Activated gamma-delta T cell (primary cell): ENCODE measurements at regions not wholly inside any gene's neighbourhood (a gene's known extent, or its start where the extent isn't known, plus 50 kb on each side); places are given as distances from the start of the nearest gene placed in this dataset.
"Not testable (repeated sequence)": the region's sequence is repeated elsewhere in the genome, so short reads cannot be mapped to it uniquely, and the experiment has no call there.

Source experiments
- DNase-seq: peaks from one replicate; lab custom pipeline; 2025; lab: John Stamatoyannopoulos, UW

DNA sequence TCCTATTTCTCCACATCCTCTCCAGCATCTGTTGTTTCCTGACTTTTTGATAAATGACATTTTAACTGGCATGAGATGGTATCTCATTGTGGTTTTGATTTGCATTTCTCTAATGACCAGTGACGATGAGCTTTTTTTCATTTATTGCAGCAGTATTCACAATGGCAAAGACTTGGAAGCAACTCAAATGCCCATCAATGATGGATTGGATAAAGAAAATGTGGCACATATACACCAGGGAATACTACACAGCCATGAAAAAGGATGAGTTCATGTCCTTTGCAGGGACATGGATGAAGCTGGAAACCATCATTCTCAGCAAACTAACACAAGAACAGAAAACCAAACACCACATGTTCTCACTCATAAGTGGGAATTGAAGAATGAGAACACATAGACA is 329.0 kb upstream of the DAB2 start:
- DNase-seq, result not testable (repeated sequence)

DNA sequence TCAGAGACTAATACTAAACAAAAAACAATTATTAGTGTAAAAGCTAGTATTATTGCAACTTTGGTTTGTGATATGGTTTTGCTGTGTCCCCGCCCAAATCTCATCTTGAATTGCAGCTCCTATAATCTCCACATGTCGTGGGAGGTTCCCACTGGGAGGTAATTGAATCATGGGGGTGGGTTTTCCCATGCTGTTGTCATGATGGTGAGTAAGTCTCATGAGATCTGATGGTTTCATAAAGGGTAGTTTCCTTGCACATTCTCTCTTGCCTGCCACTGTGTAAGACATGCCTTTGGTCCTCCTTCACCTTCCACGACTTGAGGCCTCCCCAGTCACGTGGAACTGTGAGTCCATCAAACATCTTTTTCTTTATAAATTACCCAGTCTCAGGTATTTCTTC is 325.9 kb upstream of the DAB2 start:
- no peak for DNase-seq

DNA sequence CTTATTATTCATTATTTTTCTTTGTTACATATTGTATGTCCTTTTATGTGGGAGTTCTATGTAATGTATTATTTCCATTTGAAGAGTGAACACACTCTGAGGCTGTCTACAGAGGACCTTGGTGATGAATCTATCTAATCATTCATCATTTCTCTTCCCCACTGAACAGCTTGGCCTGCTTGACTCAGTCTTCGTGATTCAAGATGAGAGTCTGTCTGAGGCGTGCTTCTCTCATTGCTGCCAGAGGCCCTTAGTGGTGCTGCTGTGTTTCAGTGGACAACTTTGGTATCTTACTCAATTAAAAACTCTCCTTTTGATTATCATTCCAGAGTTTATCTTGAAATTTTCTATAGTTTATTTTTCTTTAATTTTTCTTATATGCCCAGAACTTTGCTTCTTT is 318.1 kb upstream of the DAB2 start:
- no peak for DNase-seq

DNA sequence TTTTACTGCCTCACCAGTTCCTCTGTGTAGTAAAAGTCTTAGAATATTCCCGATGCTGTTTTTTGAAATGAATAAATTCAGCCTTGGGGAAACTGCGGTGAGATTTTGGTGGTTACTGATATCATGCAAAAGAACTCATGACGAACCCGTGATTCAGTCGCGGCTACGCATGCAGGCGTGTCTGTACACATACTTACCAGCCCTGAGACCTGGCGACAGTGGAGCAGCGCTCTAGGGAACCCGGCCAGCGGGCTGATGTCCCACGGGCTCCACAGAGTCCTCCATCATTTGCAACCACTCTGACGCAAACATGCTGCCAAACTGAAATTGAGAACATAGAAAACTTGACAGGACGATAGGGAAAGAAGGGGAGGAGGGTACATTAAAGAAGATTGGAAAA is 315.6 kb upstream of the DAB2 start:
- no peak for DNase-seq

DNA sequence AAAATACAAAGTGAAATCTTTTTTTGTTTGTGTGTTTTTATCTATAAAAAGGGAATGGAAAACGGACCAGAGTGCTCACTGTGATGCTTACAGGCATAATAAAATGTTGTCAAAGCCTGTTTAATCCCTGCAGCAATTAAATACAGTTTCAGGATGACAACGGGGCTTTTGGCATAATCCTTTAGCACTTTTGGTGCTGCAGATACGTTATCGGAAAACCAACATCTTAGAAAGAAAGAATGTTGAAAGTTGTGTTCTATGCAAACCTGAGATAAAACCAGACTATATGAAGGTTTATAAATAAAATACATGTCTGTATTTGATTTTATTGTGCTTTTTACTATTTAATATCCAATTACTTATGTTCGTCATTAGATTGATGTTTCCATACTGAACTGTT is 307.4 kb upstream of the DAB2 start:
- DNase-seq, result no peak

DNA sequence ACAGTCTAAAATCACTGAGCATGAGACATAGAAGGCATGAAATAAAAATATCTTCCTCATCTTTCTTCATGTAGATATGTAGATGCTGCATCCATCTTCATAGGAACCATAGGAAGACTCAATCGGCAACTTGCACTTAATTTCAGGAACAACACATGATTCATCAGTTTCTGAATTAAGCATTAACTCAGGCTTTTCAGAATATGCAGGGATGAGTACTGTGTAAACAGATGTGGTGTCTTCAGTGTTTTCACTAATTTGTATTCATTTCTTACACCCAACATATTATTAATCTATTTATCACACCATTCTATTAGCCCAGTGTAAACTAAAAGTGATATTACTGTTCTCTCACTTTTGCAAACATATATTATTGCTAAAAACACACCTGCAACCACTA is 305.9 kb upstream of the DAB2 start:
- no peak for DNase-seq

DNA sequence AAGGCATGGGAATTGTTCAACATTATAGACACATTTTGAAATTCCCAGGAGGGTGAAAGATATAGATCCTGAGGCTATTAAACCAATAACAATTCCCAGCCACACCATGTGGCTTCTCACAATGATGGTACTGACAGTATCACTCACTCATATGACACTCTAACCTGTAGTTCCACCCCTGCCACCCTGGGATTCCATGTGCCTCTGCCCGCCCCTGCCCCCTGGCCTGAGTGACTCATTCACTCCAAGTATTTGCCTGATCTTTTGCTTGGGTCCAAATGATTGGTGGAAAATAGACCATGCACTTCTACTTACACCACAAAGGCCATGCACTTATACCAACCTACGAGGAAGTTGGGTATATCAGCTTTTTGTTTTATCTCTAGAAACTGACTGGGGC is 305.2 kb upstream of the DAB2 start:
- no peak for DNase-seq

DNA sequence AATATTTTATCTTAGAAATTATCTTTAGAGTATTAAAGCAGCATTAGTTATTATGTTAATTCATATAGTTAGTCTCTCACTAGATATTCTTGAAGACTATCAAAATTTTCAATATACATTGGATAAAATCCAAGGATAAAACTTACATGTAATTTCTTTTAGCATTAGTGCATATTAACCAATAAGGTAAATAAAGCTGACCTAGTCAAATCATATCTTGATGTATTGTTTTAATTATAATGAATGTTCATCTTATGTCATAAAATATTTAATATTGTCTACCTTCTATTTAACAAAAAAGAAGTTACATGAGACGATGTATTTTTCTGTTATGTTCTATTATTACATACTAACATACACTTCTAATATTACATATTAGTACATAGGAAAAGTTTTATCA is 301.7 kb upstream of the DAB2 start:
- DNase-seq, result no peak

DNA sequence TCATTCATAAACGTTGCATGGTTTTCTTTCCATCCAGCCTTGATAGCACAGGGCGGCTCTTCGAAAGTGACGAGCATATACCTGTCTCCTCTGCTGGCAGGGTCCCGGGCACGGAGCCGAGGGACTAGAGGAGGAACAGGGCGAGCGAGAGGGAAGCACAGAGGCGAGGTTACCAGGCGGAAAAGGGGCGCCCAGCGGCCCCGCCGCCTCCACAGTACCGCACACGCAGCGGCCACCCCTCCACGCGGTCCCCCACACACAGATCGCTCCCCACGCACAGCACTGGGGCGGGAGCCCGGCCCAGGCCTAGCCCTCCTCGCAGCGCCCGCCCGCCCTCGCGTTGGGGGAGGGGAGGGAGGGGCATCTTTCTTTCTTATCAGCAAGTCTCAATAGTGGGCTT is 296.6 kb upstream of the DAB2 start:
- no peak for DNase-seq

DNA sequence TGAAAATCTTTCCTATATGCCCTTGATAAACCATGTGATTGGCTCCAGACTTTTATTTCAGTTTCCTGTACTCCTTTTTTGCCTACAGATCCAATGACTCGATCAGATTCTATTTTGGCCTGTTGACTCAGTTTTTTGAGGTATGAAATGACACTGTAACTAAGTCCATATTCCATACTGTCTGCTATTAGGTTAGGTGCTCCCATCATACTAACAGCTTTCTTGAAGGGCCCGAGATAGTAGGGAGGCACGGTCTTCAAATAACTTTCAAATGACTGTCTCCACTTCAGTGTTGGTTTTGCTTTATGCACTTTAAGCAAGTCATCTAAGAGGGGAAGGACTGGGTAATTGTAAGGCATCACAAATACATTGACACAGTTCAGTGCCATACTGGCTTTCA is 295.4 kb upstream of the DAB2 start:
- no peak for DNase-seq

DNA sequence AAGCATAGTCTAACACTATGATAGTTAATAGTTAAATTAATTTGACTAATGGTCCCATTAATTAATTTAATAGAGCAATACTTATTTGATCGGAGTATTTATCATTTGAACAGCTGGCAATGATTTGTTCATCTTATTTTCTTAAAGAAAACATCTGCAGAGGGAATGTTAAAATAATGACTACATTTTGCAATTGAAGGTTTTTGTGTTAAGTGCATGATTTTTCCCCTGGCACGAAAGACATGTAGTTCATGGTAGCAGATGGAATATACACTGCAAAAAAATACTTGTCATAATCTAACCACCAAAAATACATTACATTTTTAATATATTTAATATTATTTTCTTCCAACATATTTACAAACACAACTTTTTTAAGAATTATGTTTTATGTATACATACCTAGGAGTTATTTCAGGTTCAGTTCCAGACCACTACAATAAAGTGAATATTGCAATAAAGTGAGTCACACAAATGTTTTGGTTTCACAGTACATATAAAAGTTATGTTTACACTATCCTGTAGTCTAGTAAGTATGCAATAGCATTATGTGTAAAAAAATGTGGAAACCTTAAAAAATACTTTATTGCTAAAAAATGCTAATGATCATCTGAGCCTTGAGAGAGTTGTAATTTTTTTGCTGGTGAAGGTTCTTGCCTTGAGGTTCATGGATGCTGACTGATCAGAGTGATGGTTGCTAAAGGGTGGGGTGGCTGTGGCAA is 292.6 kb upstream of the DAB2 start:
- DNase-seq, result no peak

DNA sequence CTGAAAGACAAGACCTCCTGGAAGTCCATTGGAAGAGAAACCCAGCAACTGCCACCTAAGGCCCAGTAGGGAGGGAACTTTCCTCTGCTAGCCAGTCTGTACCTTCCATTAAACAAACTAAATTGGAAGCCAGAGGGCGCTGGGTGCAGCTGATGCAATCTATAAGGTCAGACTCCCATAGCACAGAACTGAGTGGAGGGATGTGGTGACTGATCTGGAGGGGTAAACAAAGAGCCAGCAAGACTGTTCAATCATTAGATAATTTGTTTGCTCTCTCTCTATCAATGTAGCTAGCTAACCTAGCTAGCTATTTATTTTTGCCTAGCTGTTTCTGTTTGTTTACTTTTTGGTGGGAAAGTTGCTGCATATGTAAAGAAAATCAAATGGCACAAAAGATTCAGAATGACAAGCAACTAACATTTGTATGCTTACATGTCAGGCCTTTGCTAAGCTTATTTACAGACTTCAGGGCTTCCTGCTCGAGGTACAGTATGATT is 291.8 kb upstream of the DAB2 start:
- DNase-seq, result no peak

DNA sequence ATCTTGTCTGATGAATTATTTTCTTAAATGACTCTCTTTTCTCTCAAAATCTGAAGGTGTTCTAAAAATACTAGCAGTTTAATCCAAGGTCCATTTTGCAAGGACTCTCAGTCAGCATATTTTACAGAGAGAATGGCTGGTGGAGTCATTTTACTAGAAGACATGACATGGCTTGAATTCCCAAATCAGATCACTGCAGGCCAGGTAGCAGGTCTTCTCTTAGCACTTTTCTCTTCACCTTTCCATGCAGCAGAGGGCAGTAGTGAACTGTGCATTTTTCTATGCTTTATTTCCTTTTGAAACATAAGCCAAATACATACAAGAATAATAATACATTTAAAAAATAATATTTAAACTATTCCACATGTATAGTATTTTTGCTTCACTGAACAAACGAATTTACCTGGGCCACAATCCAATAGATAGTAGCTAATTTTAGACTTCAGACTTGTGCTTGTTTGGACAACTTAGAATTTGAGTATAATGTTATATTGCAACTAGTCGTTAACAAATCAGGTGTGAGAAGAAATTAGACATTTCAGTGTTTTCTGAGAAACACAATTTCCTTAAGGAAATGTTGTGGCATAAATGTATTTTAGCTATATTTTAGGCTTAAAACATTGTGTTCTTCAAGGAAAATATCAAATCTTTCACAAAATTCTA is 289.4 kb upstream of the DAB2 start:
- DNase-seq, result no peak

DNA sequence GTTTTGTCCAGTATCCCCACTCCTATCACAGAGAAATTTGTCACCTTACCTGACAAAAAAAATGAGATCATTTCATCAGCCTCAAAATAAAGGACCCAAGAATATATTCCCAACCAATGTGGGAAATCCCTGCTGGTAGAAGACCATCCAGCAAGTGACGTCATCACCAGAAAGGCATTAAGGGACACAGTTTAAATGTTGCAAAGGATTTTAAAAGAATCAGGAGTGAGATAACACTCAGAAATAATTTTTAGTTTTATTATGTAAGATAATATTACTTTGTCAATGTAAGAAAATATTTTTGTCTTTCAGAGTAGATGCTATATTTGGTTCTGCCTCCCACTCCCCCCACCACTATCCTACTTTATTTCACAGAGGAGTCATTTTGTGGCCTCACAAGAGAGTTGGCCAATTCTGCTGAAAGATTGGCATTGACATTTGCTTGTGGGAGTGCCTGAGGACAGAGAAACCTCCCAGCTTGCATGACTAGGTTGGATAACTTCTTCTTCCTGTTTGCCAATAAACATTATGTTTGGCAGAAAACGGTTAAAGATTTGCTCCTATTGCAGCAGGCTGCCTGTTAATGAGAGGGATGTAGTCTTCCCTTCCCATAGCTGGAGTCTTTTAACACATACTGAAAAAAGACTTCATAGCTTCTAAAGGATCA is 288.6 kb upstream of the DAB2 start:
- DNase-seq, result no peak

DNA sequence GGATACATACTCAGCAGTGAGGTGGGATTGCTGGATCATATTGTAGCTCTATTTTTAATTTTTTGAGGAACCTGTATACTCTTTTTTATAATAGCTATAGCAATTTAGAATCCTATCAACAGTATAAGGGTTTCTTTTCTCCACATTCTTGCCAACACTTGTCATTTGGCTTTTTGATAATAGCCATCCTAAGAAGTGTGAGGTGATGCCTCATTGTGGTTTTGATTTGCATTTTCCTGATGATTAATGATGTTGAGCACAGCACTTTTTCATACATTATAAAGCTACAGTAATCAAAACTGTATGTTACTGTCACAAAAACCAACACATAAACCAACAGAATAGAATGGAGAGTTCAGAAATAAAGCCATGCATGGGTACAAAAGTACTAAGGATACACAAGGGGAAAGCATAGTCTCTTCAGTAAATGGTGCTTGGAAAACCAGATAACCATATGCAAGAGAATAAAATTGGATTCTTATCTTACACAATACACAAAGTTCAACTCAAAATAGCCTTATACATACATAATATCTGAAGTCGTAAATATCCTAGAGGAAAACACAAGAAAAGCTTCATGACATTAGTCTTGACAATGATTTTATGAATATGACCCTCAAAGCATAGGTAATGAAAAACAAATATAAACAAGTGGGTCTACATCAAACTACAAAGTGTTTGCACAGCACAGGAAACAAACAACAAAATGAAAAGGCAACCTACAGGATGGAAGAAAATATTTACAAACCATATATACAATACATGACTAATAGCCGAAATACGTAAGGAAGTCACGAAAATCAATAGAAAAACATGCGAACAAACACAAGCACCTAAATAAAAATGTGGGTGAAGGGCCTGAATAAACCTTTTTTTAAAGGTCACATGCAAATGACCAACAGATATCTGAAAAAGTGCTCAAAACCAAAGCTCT is 287.8 kb upstream of the DAB2 start:
- no peak for DNase-seq

DNA sequence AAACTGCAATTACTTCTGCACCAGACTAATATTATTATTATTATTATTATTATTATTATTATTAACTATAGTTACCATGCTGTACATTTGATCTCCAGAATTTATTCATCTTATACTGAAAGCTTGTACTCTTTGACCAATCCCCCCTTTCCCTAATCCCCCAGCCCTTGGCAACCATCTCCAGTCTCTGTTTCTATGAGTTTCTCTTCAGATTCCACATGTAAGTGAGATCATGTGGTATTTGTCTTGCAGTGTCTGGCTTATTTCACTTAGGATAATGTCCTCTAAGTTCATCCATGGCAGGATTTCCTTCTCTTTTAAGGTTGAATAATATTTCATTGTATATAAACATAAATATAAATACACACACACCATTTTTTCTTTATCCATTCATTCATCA is 287.0 kb upstream of the DAB2 start:
- DNase-seq, result no peak

DNA sequence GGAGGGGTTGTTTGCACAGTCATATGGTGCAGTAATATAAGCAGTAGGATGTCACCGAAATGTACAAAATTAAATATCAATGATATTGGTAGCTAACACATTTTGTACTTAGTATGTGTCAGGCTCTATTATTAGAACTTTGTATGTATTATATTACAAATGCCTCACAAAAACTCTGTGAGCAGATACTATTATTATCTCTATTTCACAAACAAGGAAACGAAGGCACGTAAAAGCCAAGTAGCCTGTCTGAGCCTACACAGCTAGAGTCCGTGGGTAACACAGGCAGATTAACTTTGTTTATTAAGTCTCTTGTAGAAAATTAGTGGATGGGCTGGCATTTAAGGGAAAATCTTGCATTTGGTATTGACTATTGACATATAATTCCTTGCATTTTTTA is 284.3 kb upstream of the DAB2 start:
- DNase-seq, result no peak

DNA sequence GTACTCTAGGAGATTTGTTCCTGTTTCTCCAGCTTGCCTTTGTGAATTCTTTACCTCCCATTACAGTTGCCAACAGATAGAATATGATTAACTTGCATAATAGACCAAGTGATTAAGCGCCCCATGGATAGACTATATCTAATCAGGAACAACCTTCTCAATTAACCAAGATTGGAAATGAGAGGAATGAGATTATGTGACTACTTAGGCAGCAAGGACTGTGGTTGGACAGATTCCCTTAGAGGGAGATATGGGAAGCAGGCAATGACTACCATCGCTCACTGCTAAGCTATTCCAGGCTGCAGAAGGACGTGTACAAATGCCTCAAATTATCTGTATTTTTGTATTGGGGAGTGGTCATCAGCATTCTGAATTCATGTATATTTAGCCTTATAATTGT is 278.1 kb upstream of the DAB2 start:
- no peak for DNase-seq

DNA sequence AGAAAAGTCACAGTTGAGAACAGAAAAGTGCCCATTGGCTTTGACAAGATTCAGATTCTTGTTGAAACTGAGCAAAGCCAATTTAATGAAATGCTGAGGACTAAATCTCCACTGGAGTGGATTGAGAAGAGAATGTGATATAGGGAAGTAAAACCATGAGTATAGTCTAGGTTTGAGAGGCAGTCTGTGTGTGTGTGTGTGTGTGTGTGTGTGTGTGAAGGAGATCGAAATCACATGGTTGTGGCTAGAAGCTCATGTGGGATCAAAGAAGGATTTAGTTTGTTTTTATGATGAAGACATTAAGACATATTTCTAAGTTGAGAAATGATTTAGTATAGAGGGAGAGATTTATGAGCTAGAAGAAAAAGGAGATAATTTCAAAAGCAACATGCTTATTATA is 275.7 kb upstream of the DAB2 start:
- no peak for DNase-seq

DNA sequence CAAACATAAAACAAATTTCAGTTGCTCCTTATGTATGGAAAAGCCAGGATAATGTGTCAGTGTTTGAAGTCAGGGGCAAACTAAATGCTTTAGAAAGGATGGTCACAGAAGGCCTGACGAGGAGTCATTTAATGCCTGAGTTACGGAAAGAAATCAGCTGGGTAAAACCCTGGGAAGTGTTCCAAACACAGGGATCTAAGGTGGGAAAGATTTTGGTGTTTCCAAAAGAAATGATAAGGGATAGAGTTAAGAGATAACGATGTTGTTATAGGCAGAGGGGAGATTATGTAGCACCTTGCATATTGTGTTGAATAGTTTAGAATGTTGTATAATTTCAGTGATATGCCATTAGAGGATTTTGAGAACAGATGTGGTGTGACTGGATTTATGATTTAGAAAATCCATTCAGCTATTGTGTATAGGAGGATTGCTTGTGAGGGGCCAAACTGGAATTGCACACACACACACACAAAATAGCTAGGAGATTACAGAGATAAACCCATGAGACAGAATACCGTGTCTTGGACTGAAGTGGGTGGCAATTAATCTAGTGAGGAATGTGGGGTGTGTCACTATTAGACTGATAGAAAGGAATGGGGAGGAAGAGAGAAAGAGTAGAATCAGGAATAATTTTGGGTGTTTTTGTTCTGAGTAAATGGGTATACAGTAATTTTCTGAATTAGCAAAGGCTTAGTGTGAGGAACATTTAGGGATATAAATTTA is 274.2 kb upstream of the DAB2 start:
- no peak for DNase-seq

DNA sequence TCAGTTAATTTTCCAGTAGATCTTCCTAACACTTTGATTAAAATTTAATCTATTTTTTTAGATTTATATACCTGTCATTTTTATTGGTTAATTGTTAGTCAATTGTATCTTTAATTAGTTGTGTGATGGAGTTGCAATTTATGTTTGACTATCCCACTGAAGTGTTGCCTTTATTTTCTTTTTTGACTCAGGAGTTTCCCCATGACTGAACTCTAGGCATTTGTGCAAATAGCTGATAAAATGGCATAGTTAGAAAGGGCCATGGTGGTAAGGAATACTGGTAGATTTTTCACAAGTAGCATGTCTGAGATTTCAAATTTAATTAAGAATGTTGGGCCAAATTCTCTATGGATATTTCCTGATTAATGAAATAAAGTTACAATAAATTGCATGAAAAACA is 273.1 kb upstream of the DAB2 start:
- DNase-seq, result no peak
